T-helper 17 cell (primary cell): ENCODE measurements at regions not wholly inside any gene's neighbourhood (a gene's known extent, or its start where the extent isn't known, plus 50 kb on each side); places are given as distances from the start of the nearest gene placed in this dataset.

Experiments
- ATAC-seq: fragments of 150-1000 bp; cut with Tn5 transposase; 2 replicates; pipeline ENCODE4 v1.10.0; 2021; ENCODE audit warnings: mild to moderate bottlenecking, moderate library complexity
- DNase-seq, 3 donors: peaks; one replicate each; pipeline versions ENCODE4 v3.0.0 to v3.0.0-alpha.2; 2020 to 2021
- H3K9me3 ChIP-seq: one replicate; pipeline ENCODE4 v1.7.0; 2013; ENCODE audit warnings: low read length, mild to moderate bottlenecking; ENCODE audit not compliant: control insufficient read depth, poor library complexity, severe bottlenecking
- H3K27ac Mint-ChIP-seq: one replicate; pipeline ENCODE4 v1.8.0; 2022; ENCODE audit warnings: mild to moderate bottlenecking, moderate library complexity, mixed read lengths
- H3K27me3 Mint-ChIP-seq: one replicate; pipeline ENCODE4 v1.8.0; 2022; ENCODE audit warnings: mixed read lengths
- H3K36me3 Mint-ChIP-seq: one replicate; pipeline ENCODE4 v1.8.0; 2022; ENCODE audit warnings: low read depth, mixed read lengths
- H3K4me1 Mint-ChIP-seq: one replicate; pipeline ENCODE4 v1.8.0; 2022; ENCODE audit warnings: mild to moderate bottlenecking, mixed read lengths
- H3K4me3 Mint-ChIP-seq: one replicate; pipeline ENCODE4 v1.8.0; 2022; ENCODE audit warnings: mild to moderate bottlenecking, moderate library complexity, mixed read lengths

- DNase-seq (no peak), ATAC-seq (no peak)
- H3K9me3 ChIP-seq = no peaks in the 10 kb centered on the region
- Mint-ChIP-seq H3K4me3 (no peak overlapping the region), H3K36me3 (peaks cover 4% of the 10 kb centered on the region), H3K27ac (no peak overlapping the region), H3K27me3 (peaks cover 55% of the 10 kb centered on the region), H3K4me1 (no peaks in the 10 kb centered on the region)
Measured at GRCh38 chr22:49133541-49133940, 694.1 kb downstream of the BRD1 start.

- H3K4me1 Mint-ChIP-seq = no peaks in the 10 kb centered on the region
- peaks cover 4% of the 10 kb centered on the region for H3K36me3 Mint-ChIP-seq
Measured at GRCh38 chr22:49132009-49132408, 695.7 kb downstream of the BRD1 start.

GRCh38 chr22:49129736-49130135 lies 697.9 kb downstream of the BRD1 start:
- Mint-ChIP-seq H3K27me3 (peaks cover 36% of the 10 kb centered on the region), H3K36me3 (peaks cover 2% of the 10 kb centered on the region), H3K4me3 (no peak overlapping the region), H3K27ac (no peak overlapping the region), H3K4me1 (no peaks in the 10 kb centered on the region)
- H3K9me3 ChIP-seq = no peaks in the 10 kb centered on the region
- ATAC-seq (no peak), DNase-seq (no peak)

More at GRCh38 chr22:49132009-49132408, 695.7 kb downstream of the BRD1 start:
- Mint-ChIP-seq H3K27me3 (peaks cover 55% of the 10 kb centered on the region), H3K4me3 (no peak overlapping the region), H3K27ac (no peak overlapping the region)
- DNase-seq (no peak), ATAC-seq (no peak)
- no peaks in the 10 kb centered on the region for H3K9me3 ChIP-seq

DNA sequence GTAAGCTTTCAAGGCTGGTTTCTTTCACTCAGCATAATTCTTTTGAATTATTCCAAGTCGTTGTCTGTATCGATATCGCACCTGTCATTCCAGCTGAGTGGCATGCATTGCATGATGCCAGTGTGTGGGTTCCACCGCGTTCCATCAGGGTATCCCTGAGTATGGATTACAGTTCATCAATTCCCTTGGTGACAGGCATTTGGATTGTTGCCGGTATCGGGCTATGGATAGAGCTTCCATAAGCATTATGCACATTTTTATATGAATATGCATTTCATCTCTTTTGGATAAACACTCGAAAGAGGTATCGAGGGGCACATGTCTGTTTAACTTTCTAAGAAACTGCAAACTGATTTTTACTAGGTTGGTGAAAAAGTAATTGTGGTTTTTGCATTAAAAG lies 698.8 kb downstream of the BRD1 start:
- ATAC-seq (no peak), DNase-seq (no peak)
- Mint-ChIP-seq H3K4me1 (no peaks in the 10 kb centered on the region), H3K36me3 (peaks cover 2% of the 10 kb centered on the region), H3K27ac (no peak overlapping the region), H3K4me3 (no peak overlapping the region), H3K27me3 (peaks cover 33% of the 10 kb centered on the region)
- H3K9me3 ChIP-seq = no peaks in the 10 kb centered on the region

DNA sequence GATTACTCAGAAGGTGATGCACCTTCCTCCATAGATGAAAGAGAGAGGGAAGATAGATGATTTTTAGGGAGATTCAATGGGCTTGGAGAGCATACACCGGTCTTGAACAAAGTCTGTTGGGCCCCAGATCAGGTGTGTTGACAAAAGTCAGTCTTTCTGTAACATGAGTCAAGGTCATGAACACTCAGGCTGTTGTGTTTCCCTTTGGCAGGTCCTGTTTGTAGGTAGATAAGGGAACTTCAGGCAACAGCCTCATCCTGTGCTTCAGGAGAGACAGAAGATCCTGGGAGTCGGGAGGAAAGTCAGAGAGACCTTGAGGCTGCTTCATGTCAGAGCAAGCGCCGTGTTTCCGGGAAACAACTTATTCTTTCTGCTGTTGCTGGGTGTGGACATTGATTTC lies 703.1 kb downstream of the BRD1 start:
- Mint-ChIP-seq H3K27me3 (peaks cover 10% of the 10 kb centered on the region), H3K27ac (no peak overlapping the region), H3K36me3 (peaks cover 6% of the 10 kb centered on the region), H3K4me1 (no peaks in the 10 kb centered on the region), H3K4me3 (no peak overlapping the region)
- DNase-seq = no peak
- H3K9me3 ChIP-seq = no peaks in the 10 kb centered on the region
- no peak for ATAC-seq

GRCh38 chr22:49123621-49124192 lies 704.0 kb downstream of the BRD1 start:
- no peak for ATAC-seq
- H3K4me3 Mint-ChIP-seq = no peak overlapping the region
- H3K36me3 Mint-ChIP-seq = peaks cover 6% of the 10 kb centered on the region

DNA sequence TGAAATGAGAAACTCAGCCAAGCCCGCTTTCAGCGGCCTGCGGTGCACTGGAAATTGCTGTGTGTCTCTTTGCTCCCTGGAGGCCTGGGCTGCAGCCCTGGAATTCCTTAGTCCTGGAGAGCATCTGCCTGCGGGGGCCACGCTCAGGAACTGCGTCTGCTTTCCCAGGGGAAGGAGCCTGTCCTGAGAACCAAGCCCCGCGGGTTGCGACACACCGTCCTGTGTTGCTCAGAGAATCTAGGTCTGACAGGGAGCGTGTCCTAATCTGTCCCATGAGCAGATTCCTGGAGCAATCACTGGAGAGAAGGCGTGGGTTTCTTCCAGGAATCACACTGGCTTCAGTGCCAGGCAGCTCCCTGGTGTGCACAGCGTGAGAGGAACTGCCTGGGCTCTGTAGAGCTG lies 708.1 kb downstream of the BRD1 start:
- no peak for DNase-seq
- H3K4me3 Mint-ChIP-seq = no peak overlapping the region
- peaks cover 9% of the 10 kb centered on the region for H3K27me3 Mint-ChIP-seq
- no peaks in the 10 kb centered on the region for H3K4me1 Mint-ChIP-seq
- H3K36me3 Mint-ChIP-seq = peaks cover 4% of the 10 kb centered on the region
- H3K27ac Mint-ChIP-seq = no peak overlapping the region
- no peak for ATAC-seq
- H3K9me3 ChIP-seq = no peaks in the 10 kb centered on the region

More at GRCh38 chr22:49123621-49124192, 704.0 kb downstream of the BRD1 start:
- H3K9me3 ChIP-seq = no peaks in the 10 kb centered on the region
- no peak for DNase-seq
- H3K27ac Mint-ChIP-seq = no peak overlapping the region
- H3K4me1 Mint-ChIP-seq = no peaks in the 10 kb centered on the region
- H3K27me3 Mint-ChIP-seq = peaks cover 10% of the 10 kb centered on the region

DNA sequence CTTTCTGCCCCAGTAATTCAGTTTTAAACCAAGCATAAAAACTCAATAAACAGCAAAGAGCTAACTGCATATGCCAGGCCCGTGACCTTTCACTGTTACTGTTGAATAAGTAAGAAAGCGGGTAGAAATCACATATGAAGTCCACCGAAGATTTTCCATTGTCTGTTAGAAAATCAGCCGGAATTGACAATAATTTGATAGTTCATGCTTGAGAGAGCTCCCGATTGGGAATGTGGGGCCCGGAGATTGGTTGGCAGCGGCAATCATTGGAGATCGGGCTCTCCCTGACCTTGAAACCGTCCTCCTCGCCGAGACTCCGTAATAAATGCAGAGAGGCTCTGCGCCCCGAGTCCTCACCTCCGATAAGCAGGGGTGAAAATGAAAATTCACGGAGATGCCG lies 709.6 kb downstream of the BRD1 start:
- no peaks in the 10 kb centered on the region for H3K4me1 Mint-ChIP-seq
- H3K36me3 Mint-ChIP-seq = no peaks in the 10 kb centered on the region
- no peak for ATAC-seq
- DNase-seq = no peak
- H3K9me3 ChIP-seq = no peaks in the 10 kb centered on the region
- no peak overlapping the region for H3K27ac Mint-ChIP-seq
- no peak overlapping the region for H3K4me3 Mint-ChIP-seq
- peaks cover 6% of the 10 kb centered on the region for H3K27me3 Mint-ChIP-seq

DNA sequence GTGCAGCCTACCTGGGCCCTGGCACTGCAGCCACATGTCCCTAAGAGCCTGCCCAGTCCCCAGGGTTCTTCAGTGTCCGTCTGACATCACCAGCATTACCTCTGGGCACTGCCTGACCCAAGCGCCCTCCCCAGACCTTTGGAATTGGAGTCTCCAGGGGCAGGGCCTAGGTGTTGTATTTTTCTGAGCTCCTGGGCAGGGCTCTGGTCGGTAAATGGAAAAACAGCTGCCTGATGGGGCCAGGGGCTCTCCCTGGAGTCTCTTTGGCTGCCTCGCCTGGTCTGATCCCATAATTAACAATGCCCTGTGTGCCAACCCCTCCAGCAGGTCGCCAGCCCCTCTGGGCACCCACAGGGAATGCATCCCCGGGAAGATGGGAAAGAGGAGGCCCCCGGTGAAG lies 710.2 kb downstream of the BRD1 start:
- no peak for ATAC-seq
- H3K4me3 Mint-ChIP-seq = no peak overlapping the region
- no peaks in the 10 kb centered on the region for H3K36me3 Mint-ChIP-seq
- no peak for DNase-seq
- no peaks in the 10 kb centered on the region for H3K9me3 ChIP-seq
- no peak overlapping the region for H3K27ac Mint-ChIP-seq
- H3K4me1 Mint-ChIP-seq = no peaks in the 10 kb centered on the region
- H3K27me3 Mint-ChIP-seq = peaks cover 6% of the 10 kb centered on the region

DNA sequence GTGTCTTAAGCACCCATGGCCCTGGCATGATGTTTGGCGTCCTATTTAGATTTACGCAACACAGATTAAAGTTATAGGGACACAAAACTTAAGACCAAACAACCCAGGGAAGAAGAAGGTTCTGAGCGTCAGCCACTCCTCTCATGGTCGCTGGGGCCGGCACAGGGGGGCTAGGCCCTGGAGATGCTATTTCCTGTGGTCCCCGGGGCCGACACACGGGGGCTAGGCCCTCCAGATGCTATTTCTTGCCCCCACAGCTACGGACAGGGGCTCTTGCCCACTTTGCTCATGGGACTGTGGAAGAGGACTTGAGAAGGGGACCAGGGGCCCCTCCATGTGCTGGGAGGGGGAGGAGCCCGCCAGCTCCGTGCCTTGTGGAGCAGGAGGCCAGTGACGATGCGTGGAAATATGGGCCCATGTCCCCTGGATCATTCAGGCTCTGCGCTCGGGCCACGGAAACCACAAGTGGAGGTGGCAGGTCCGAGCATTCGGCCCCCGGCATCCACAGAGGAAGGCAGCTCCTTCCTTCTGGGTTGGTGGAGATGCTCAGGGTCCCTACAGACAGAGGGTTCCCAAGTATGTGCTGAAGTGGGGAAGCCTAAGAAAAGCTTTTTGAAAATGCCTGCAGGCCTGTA lies 711.1 kb downstream of the BRD1 start:
- peaks cover 6% of the 10 kb centered on the region for H3K27me3 Mint-ChIP-seq
- no peaks in the 10 kb centered on the region for H3K36me3 Mint-ChIP-seq
- ATAC-seq (no peak), DNase-seq (no peak)
- no peak overlapping the region for H3K4me3 Mint-ChIP-seq
- H3K9me3 ChIP-seq = no peaks in the 10 kb centered on the region
- H3K27ac Mint-ChIP-seq = no peak overlapping the region
- H3K4me1 Mint-ChIP-seq = no peaks in the 10 kb centered on the region

DNA sequence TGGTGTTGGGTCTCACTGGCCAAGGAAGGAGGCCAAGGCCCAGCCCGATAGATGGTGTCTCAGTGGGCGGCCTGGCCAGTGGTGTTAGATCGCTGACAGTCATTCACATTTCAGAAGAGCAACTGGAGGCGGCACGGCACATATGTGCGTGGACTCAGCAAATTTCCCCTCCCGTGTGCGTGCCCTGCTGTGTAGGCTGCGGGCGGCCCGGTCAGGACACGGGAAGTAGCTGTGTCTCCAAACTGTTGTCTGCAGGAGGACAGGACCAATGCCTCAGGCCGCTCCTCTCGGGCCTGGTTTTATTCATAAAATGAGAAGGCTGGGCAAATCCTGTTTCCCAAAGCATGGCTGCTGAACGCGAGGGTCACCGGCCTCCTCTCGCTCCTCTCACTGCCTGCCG lies 711.7 kb downstream of the BRD1 start:
- no peaks in the 10 kb centered on the region for H3K9me3 ChIP-seq
- ATAC-seq (no peak), DNase-seq (no peak)
- no peaks in the 10 kb centered on the region for H3K36me3 Mint-ChIP-seq
- H3K4me3 Mint-ChIP-seq = no peak overlapping the region
- H3K27ac Mint-ChIP-seq = no peak overlapping the region
- H3K4me1 Mint-ChIP-seq = no peaks in the 10 kb centered on the region
- H3K27me3 Mint-ChIP-seq = peaks cover 6% of the 10 kb centered on the region

GRCh38 chr22:49115197-49115596 lies 712.5 kb downstream of the BRD1 start:
- ATAC-seq (no peak), DNase-seq (no peak)
- Mint-ChIP-seq H3K36me3 (no peaks in the 10 kb centered on the region), H3K4me1 (no peaks in the 10 kb centered on the region), H3K4me3 (no peak overlapping the region), H3K27ac (no peak overlapping the region), H3K27me3 (peaks cover 5% of the 10 kb centered on the region)
- H3K9me3 ChIP-seq = no peaks in the 10 kb centered on the region

- H3K4me3 Mint-ChIP-seq = no peak overlapping the region
- H3K36me3 Mint-ChIP-seq = no peaks in the 10 kb centered on the region
- no peak overlapping the region for H3K27ac Mint-ChIP-seq
- DNase-seq = no peak
- no peak for ATAC-seq
- no peaks in the 10 kb centered on the region for H3K4me1 Mint-ChIP-seq
- no peaks in the 10 kb centered on the region for H3K9me3 ChIP-seq
- H3K27me3 Mint-ChIP-seq = peaks cover 15% of the 10 kb centered on the region
Measured at GRCh38 chr22:49113758-49114157, 713.9 kb downstream of the BRD1 start.
